ENCODE measurements at regions not wholly inside any gene's neighbourhood (a gene's known extent, or its start where the extent isn't known, plus 50 kb on each side); places are given as distances from the start of the nearest gene placed in this dataset.

DNA sequence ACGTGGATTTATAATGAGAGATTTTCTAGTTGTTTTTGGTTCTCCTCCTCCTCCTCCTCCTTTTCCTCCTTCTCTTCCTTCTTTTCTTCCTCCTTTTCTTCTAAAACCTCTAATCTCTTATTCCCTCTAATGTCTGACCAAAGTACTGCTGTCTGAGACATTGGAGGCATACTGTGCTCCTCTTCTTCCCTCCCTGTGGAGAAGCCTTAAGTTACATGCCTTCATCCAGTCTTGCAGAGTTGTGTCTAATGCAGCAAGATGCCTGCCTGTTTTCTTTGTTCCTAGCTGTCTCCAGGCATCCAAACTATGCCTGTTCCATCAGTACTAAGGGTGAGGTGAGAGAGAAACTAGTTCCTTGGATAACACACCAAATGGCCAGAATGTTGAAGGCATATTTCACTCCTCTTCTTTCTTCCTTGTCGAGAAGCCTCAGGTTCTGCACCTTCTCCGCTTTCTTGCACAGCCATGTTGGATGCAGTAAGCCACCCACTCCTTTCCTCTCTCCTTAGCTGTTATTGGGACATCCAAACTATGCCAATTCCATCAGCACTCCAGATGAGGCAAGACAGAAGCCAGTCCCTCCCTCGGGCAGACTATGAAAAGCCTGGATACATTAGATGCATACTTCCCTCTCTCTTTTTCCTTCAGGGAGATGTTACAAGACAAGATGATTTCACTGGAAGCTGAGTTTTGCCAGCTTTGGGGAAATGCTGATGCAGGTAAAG lies 285.7 kb upstream of the TRAM1L1 start:
- TF ChIP-seq, protein P1, sequence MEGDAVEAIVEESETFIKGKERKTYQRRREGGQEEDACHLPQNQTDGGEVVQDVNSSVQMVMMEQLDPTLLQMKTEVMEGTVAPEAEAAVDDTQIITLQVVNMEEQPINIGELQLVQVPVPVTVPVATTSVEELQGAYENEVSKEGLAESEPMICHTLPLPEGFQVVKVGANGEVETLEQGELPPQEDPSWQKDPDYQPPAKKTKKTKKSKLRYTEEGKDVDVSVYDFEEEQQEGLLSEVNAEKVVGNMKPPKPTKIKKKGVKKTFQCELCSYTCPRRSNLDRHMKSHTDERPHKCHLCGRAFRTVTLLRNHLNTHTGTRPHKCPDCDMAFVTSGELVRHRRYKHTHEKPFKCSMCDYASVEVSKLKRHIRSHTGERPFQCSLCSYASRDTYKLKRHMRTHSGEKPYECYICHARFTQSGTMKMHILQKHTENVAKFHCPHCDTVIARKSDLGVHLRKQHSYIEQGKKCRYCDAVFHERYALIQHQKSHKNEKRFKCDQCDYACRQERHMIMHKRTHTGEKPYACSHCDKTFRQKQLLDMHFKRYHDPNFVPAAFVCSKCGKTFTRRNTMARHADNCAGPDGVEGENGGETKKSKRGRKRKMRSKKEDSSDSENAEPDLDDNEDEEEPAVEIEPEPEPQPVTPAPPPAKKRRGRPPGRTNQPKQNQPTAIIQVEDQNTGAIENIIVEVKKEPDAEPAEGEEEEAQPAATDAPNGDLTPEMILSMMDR (IDR thresholded peaks at IDR 0.05 in 4 of 5, conservative IDR thresholded peaks at IDR 0.05 in 1 of 5), result no peak
- TF ChIP-seq POLR2A (IDR thresholded peaks at IDR 0.05), result no peak

Data from gastrocnemius medialis (tissue), 4 donors.